ENCODE measurements at regions not wholly inside any gene's neighbourhood (a gene's known extent, or its start where the extent isn't known, plus 50 kb on each side); places are given as distances from the start of the nearest gene placed in this dataset.

DNA sequence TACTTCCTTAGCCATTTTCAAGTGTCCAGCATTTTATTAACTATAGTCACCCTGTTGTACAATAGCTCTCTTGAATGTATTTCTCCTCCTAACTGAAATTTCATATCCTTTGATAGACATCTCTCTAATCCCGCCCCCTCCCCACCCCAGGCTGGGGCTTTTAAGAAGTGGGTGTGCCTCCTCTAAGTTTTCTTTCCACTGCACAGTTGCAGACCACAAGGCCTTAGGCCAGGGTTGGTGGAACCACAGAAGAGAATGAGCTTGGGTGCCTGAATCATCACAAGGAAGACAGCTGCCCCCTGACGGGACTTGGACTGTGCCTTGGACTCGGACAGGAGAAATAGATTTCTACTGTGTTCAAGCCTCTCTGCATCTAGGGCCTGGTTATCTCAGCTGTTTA lies 193.4 kb downstream of the HAUS1 start:
- no peak for DNase-seq (ENCODE audit: low read depth)
- TF ChIP-seq, protein P1, sequence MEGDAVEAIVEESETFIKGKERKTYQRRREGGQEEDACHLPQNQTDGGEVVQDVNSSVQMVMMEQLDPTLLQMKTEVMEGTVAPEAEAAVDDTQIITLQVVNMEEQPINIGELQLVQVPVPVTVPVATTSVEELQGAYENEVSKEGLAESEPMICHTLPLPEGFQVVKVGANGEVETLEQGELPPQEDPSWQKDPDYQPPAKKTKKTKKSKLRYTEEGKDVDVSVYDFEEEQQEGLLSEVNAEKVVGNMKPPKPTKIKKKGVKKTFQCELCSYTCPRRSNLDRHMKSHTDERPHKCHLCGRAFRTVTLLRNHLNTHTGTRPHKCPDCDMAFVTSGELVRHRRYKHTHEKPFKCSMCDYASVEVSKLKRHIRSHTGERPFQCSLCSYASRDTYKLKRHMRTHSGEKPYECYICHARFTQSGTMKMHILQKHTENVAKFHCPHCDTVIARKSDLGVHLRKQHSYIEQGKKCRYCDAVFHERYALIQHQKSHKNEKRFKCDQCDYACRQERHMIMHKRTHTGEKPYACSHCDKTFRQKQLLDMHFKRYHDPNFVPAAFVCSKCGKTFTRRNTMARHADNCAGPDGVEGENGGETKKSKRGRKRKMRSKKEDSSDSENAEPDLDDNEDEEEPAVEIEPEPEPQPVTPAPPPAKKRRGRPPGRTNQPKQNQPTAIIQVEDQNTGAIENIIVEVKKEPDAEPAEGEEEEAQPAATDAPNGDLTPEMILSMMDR (IDR thresholded peaks at IDR 0.05; ENCODE audit: insufficient read depth, low read depth, low read length, missing control alignments) = no peak
- H3K4me3 ChIP-seq (ENCODE audit: low read depth, low read length) = no peak overlapping the region

- DNase-seq (ENCODE audit: low read depth) = no peak
- TF ChIP-seq, protein P1 (IDR thresholded peaks at IDR 0.05; ENCODE audit: insufficient read depth, low read depth, low read length, missing control alignments) = no peak
- H3K4me3 ChIP-seq (ENCODE audit: low read depth, low read length) = no peak overlapping the region
Measured at GRCh38 chr18:46298511-46298910, 194.3 kb downstream of the HAUS1 start.

GRCh38 chr18:46299465-46300008 lies 195.4 kb downstream of the HAUS1 start:
- no peak overlapping the region for H3K4me3 ChIP-seq (ENCODE audit: low read depth, low read length)
- TF ChIP-seq, protein P1 (IDR thresholded peaks at IDR 0.05; ENCODE audit: insufficient read depth, low read depth, low read length, missing control alignments) = no peak
- DNase-seq (ENCODE audit: low read depth) = no peak

DNA sequence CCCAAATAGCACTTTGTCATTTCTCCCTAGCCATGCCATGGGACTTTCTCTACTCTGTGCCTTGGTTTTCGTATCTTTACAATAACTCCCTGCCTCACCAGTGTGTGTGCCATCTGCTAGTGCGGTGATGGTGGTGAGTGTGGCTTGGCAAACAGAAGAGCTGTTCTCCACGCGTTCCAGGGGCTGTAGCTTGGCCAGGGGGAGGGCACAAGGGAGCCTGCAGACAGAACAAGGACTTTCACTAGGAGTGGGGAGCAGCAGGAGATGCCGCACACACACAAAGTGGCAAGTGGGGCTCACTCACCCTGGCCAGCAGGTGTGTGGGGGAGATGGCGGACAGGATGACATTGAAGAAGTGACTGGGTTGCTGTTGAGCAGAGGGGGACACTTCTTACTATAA lies 196.9 kb downstream of the HAUS1 start:
- no peak for DNase-seq (ENCODE audit: low read depth)
- TF ChIP-seq, protein P1 (IDR thresholded peaks at IDR 0.05; ENCODE audit: insufficient read depth, low read depth, low read length, missing control alignments) = no peak
- H3K4me3 ChIP-seq (ENCODE audit: low read depth, low read length) = no peak overlapping the region

GRCh38 chr18:46301571-46301970 lies 197.4 kb downstream of the HAUS1 start:
- TF ChIP-seq, protein P1 (IDR thresholded peaks at IDR 0.05; ENCODE audit: insufficient read depth, low read depth, low read length, missing control alignments) = no peak
- no peak overlapping the region for H3K4me3 ChIP-seq (ENCODE audit: low read depth, low read length)
- DNase-seq (ENCODE audit: low read depth) = no peak

DNA sequence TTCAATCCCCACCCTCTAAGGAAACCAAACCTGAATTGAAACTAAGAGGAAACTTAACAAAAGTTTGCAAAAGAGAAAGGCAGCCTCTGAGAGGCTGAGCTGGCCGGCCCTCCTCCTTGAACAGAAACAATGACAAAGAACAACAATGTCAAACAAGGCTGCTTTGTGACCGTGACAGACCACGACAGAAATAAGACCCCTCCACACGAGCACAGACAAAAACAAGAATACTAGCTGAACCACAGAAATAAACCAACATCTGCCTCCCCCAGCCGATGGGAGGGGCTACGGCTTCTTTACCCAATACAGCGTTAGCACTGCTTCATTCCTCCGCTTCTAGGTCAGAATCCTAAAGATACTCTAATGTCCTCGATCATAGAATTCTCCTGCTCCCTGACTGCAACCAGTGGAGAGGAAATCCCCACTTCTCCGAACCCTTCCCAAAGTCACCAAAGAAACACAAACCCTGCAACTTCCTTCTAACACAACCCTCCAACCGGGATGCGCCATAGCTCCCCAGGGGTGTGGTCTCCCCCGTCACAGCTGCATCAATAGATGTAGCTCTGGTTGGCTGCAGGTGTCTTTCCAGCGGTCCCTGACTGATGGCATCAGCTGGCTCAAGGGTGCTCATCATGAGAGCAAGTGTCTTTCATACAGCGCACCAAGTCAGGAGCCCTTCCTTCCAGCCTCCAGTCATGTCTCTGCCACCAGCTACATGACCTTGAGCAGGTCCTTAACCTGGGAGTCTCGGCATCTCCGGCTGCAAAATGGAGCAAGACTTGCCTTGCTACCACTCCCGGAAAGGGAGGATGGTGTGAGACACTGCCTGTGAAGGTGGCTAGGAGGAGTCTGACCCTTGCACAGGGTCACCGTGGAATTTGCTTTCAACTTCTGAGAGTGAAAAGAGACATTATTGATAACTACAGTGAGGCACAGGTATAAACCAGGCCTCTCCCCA lies 198.6 kb downstream of the HAUS1 start:
- TF ChIP-seq, protein P1 (IDR thresholded peaks at IDR 0.05; ENCODE audit: insufficient read depth, low read depth, low read length, missing control alignments) = no peak
- DNase-seq (ENCODE audit: low read depth) = no peak
- no peak overlapping the region for H3K4me3 ChIP-seq (ENCODE audit: low read depth, low read length)
